ENCODE measurements at regions not wholly inside any gene's neighbourhood (a gene's known extent, or its start where the extent isn't known, plus 50 kb on each side); places are given as distances from the start of the nearest gene placed in this dataset.

DNA sequence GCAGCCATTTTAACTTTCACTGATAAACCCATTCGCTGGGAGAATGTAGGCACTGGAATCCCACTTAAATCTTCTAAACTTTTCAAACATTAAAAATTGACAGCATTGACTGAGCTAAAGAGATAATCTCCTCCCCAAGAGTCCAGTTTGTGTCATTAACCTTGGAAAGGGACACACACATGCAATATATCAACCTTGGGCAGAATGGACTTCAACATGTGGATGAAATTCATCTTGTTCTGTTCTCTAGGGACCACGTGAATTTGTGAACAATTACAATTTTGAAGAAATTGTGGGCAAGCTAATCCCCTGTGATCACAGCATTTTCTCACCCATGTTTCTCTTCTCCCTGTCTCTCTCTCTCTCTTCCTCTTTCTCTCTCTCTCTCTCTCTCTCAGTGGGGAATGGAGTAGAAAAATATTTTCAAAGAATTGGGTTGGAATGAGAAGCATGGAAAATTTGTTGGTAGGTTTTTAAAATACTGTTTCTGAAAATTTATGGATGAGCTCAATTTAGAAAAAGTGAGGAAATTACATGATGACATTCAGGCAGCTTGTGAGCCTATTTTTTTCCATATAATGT lies 553.7 kb downstream of the EBF1 start:
- Histone ChIP-seq H3K27ac (no peak overlapping the region), H3K27me3 (no peaks in the 10 kb centered on the region), H3K4me1 (no peaks in the 10 kb centered on the region), H3K9me3 (no peaks in the 10 kb centered on the region), H3K36me3 (ENCODE audit: low read depth, missing control alignments) (no peaks in the 10 kb centered on the region), H3K4me3 (no peak overlapping the region)
- DNase-seq, result no peak
- WGBS, 2 donors, result 71 to 77% methylated on average over 2 of the region's 2 CpGs
- intact Hi-C loops (cut with DNase I; ENCODE audit: low total_unique reads), result no loop called here
- TF ChIP-seq POLR2A (IDR thresholded peaks at IDR 0.05), result no peak
- TF ChIP-seq, protein P1, sequence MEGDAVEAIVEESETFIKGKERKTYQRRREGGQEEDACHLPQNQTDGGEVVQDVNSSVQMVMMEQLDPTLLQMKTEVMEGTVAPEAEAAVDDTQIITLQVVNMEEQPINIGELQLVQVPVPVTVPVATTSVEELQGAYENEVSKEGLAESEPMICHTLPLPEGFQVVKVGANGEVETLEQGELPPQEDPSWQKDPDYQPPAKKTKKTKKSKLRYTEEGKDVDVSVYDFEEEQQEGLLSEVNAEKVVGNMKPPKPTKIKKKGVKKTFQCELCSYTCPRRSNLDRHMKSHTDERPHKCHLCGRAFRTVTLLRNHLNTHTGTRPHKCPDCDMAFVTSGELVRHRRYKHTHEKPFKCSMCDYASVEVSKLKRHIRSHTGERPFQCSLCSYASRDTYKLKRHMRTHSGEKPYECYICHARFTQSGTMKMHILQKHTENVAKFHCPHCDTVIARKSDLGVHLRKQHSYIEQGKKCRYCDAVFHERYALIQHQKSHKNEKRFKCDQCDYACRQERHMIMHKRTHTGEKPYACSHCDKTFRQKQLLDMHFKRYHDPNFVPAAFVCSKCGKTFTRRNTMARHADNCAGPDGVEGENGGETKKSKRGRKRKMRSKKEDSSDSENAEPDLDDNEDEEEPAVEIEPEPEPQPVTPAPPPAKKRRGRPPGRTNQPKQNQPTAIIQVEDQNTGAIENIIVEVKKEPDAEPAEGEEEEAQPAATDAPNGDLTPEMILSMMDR (IDR thresholded peaks at IDR 0.05), result no peak

DNA sequence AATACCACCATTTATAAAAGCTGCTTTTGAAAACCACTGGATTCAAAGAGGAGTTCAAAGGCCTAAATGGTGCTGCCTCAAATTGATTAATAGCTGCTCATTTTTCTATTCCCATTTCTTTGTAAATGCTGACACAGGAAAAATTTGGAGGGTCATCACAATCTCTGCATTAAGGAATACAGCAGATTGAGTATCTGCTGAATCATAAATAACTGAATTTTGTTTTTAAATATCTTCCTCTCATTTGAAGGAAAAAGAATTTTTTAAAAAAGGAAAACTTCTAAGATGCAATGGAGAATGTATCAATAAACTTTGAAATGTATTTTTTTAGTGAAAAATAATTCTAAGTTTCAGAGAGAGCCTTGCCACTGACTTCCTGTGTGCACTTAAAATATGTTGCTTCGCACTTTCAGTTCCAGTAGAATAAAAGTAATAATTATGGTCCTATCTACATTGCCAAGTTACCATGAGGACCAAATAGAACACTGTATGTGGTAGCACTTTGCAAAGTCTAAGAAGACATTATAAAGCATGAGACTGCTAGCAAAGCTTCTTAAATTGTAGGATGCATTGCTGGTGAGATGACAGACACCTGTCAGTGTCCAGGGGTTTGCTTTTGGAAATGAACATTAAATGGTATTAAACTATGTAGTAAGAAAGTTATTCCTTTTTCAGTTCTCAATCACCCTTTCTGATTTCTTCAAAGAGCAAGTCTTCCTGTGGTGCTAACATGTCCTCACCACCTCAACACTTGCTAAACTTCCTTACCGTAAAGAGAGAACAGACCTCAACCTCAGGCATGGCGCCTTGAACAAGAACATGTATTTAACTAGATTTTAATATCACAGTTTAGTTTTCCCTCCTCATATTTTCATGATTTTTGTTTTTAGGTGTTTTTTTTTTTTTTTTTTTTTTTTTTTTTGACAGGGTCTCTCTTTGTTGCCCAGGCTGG lies 555.1 kb downstream of the EBF1 start:
- Histone ChIP-seq H3K27ac (peak overlapping the region in 1 of 2 donors; percentile 13), H3K9me3 (no peaks in the 10 kb centered on the region), H3K36me3 (ENCODE audit: low read depth, missing control alignments) (no peaks in the 10 kb centered on the region), H3K4me3 (no peak overlapping the region), H3K4me1 (no peaks in the 10 kb centered on the region), H3K27me3 (no peaks in the 10 kb centered on the region)
- no peak for DNase-seq
- intact Hi-C loops (cut with DNase I; ENCODE audit: low total_unique reads), result no loop called here
- 90 to 93% methylated on average over 3 of the region's 3 CpGs for WGBS, 2 donors
- no peak for TF ChIP-seq POLR2A (IDR thresholded peaks at IDR 0.05)
- TF ChIP-seq, protein P1 (IDR thresholded peaks at IDR 0.05), result no peak

DNA sequence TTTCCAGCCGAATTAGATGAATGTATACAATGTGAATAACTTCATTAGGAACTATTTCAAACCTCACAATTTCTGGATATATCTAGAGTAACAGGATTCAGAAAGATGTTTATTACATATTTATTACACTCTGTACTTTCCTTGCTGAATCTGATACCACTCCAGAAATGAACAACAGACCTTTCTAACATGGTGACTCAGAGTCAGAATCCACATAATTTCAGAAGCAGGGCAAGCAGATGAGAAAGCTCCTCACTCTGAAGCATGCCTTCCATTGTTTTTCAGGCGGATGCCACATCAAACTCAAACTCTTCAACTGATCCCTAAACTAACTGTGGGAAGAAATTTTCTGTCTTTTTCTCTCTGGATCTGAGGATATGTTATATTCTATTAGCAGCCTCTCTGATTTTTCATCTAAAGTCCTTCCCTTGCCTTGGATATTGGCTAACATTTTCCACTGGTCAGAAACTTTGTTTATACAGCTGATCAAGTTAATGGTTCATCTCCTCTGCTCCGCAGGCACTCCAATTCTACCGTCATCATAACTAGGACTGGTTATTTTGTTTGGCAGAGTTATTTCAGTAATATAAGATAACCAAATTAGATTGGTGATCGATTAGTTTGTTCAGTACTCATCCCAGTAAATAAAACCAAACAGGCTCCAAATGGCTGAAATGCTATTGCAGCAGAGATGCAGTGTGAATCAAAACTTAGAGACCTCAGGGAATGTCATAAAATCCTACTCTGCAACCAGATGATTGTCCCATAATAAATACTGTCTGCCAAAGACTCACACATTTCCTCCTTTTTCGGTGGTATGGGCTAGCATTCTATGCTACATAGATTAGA lies 556.0 kb downstream of the EBF1 start:
- Histone ChIP-seq H3K27ac (peak overlapping the region in 1 of 2 donors; percentile 13), H3K27me3 (no peaks in the 10 kb centered on the region), H3K36me3 (ENCODE audit: low read depth, missing control alignments) (no peaks in the 10 kb centered on the region), H3K4me3 (no peak overlapping the region), H3K4me1 (no peaks in the 10 kb centered on the region), H3K9me3 (no peaks in the 10 kb centered on the region)
- intact Hi-C loops (cut with DNase I; ENCODE audit: low total_unique reads), result no loop called here
- no peak for DNase-seq
- 53 to 72% methylated on average over 6 of the region's 6 CpGs for WGBS, 2 donors
- no peak for TF ChIP-seq POLR2A (IDR thresholded peaks at IDR 0.05)
- TF ChIP-seq, protein P1 (IDR thresholded peaks at IDR 0.05), result no peak

- intact Hi-C loops (cut with DNase I; ENCODE audit: low total_unique reads), result no loop called here
- H3K9me3 ChIP-seq, result no peaks in the 10 kb centered on the region
- no peaks in the 10 kb centered on the region for H3K27me3 ChIP-seq
- TF ChIP-seq, protein P1 (IDR thresholded peaks at IDR 0.05), result no peak
- TF ChIP-seq POLR2A (IDR thresholded peaks at IDR 0.05), result no peak
- no peak overlapping the region for H3K27ac ChIP-seq
- peak overlapping the region in 1 of 2 donors; percentile 20 for H3K4me3 ChIP-seq
- WGBS, 2 donors, result 52 to 62% methylated on average over 9 of the region's 9 CpGs
- no peaks in the 10 kb centered on the region for H3K4me1 ChIP-seq
- DNase-seq, result no peak
- no peaks in the 10 kb centered on the region for H3K36me3 ChIP-seq (ENCODE audit: low read depth, missing control alignments)
These were observed 558.0 kb downstream of the EBF1 start for GRCh38 chr5:158541536-158542297.
